SK-N-MC (cell line): ENCODE measurements at regions not wholly inside any gene's neighbourhood (a gene's known extent, or its start where the extent isn't known, plus 50 kb on each side); places are given as distances from the start of the nearest gene placed in this dataset.
"Not testable (repeated sequence)": the region's sequence is repeated elsewhere in the genome, so short reads cannot be mapped to it uniquely, and the experiment has no call there.

ENCODE experiments used
- DNase-seq: peaks from one replicate; pipeline ENCODE4 v3.0.0-alpha.2; 2011; ENCODE audit warnings: low read depth, low spot score
- H3K27ac ChIP-seq: fragments of 200-600 bp; sonication (generic); 2 replicates; pipeline ENCODE4 v1.5.1; 2016; ENCODE audit warnings: mixed run types
- H3K36me3 ChIP-seq: fragments of 200-600 bp; sonication (generic); 2 replicates; pipeline ENCODE4 v1.6.1; 2017; ENCODE audit warnings: antibody characterized with exemption, low read length, mixed read lengths; ENCODE audit not compliant: insufficient read depth
- H3K4me3 ChIP-seq: fragments of 200-600 bp; sonication (generic); 2 replicates; pipeline ENCODE4 v1.5.1; 2016
- H3K9ac ChIP-seq: fragments of 200-600 bp; sonication (generic); 2 replicates; pipeline ENCODE4 v1.8.0; 2017; ENCODE audit warnings: mixed run types, mixed read lengths; ENCODE audit not compliant: insufficient read length
- H3K9me3 ChIP-seq: fragments of 200-600 bp; sonication (generic); 2 replicates; pipeline ENCODE4 v1.6.1; 2017; ENCODE audit warnings: low read depth, mild to moderate bottlenecking, antibody characterized with exemption, low read length, moderate library complexity, mixed read lengths

DNA sequence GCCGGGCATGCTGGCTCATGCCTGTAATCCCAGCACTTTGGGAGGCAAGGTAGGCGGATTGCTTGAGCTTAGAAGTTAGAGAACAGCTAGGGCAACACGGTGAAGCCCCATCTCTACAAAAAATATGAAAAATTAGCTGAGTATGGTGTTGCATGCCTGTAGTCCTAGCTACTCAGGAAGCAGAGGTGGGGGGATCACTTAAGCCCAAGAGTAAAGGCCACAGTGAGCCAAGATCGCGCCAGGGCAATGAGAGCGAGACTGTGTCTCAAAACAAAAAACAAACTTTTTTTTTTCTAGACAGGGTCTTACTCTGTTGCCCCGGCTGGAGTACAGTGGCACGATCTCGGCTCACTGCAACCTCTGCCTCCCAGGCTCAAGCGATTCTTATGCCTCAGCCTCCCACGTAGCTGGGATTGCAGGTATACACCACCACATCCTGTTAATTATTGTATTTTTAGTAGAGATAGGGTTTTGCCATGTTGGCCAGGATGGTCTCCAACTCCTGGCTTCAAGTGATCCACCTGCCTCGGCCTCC is 307.5 kb downstream of the GOLGA6L6 start:
- not testable (repeated sequence) for H3K36me3 ChIP-seq, H3K9me3 ChIP-seq, H3K27ac ChIP-seq, DNase-seq, H3K4me3 ChIP-seq, H3K9ac ChIP-seq

GRCh38 chr15:20232457-20232856 is 309.1 kb downstream of the GOLGA6L6 start:
- H3K9me3 ChIP-seq, H3K36me3 ChIP-seq, DNase-seq: not testable (repeated sequence)

GRCh38 chr15:20230656-20231055 is 310.9 kb downstream of the GOLGA6L6 start:
- not testable (repeated sequence) for DNase-seq, H3K9me3 ChIP-seq, H3K9ac ChIP-seq, H3K4me3 ChIP-seq, H3K36me3 ChIP-seq, H3K27ac ChIP-seq

More at GRCh38 chr15:20232457-20232856, 309.1 kb downstream of the GOLGA6L6 start:
- not testable (repeated sequence) for H3K9ac ChIP-seq, H3K27ac ChIP-seq, H3K4me3 ChIP-seq

DNA sequence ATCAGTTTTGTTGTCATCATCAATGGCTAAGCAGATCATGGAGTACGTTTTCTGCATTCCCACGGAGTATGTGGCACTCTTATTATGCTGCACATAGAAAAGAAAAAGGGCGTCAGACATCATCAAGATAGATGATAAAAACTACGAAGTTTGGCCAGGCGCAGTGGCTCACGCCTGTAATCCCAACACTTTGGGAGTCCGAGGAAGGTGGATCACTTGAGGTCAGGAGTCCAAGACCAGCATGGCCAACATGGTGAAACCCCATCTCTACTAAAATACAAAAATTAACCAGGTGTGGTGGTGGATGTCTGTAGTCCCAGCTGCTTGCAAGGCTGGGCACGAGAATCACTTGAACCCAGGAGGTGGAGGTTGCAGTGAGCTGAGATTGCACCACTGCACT is 312.8 kb downstream of the GOLGA6L6 start:
- DNase-seq, H3K27ac ChIP-seq, H3K36me3 ChIP-seq, H3K9me3 ChIP-seq, H3K9ac ChIP-seq, H3K4me3 ChIP-seq: not testable (repeated sequence)

DNA sequence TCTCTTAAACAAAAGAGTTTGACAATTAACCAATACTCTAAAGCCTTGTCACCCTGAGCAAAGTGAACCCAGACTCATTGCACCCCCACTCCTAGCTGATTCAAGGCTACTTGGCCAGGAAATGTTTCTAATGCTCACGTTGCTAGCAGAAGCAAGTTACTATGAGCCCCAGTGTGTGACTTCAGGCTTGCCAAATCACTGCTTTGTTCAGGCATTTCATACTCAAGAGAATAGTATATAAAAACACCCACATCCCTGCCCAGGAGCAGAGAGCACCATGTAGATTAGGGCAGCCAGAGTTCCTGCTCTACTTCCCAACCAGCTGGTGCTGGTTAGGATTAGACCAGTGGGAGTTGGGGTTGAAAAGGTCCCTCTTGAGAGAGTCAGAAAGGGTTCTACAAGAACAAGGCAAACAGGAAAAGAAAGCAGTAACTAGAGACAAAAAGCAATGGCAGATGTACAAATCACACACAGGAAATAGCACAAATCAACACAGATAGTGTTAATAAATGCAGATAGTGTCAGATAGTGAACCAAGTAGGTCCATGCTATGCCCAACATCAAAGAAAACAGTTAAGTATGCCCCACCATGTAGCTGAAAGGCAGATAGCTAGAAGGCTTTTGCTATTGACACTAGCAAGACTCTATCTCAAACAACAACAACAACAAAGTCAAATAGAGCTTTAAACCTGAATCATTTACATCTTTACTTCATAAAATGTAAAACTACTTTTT is 314.3 kb downstream of the GOLGA6L6 start:
- not testable (repeated sequence) for H3K4me3 ChIP-seq, H3K9me3 ChIP-seq, H3K36me3 ChIP-seq, H3K9ac ChIP-seq, DNase-seq, H3K27ac ChIP-seq

GRCh38 chr15:20226531-20226930 is 315.1 kb downstream of the GOLGA6L6 start:
- H3K9me3 ChIP-seq, DNase-seq: not testable (repeated sequence)

GRCh38 chr15:20221063-20221462 is 320.5 kb downstream of the GOLGA6L6 start:
- not testable (repeated sequence) for H3K9ac ChIP-seq, H3K36me3 ChIP-seq, H3K4me3 ChIP-seq, H3K9me3 ChIP-seq, H3K27ac ChIP-seq, DNase-seq

More at GRCh38 chr15:20226531-20226930, 315.1 kb downstream of the GOLGA6L6 start:
- not testable (repeated sequence) for H3K27ac ChIP-seq, H3K4me3 ChIP-seq, H3K36me3 ChIP-seq, H3K9ac ChIP-seq

DNA sequence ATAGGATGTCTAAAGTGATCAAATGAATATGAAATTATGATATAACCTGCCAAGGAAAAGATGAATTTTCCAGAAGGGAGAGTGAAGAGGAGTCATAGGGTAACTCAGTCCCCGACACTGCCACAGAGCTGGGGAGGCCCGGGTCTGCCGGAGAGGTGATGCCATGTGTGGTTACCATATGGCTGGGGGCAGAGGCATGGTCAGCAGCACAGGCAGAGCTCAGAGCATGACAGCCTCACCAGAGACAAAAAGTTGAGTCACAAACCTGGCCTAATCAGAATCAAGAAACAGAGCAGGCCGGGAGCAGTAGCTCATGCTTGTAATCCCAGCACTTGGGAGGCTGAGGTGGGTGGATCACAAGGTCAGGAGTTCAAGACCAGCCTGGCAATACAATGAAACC is 322.4 kb downstream of the GOLGA6L6 start:
- H3K4me3 ChIP-seq, H3K27ac ChIP-seq, H3K9ac ChIP-seq, DNase-seq, H3K36me3 ChIP-seq, H3K9me3 ChIP-seq: not testable (repeated sequence)

GRCh38 chr15:20215700-20216099 is 325.9 kb downstream of the GOLGA6L6 start:
- H3K27ac ChIP-seq, DNase-seq, H3K36me3 ChIP-seq, H3K4me3 ChIP-seq, H3K9ac ChIP-seq, H3K9me3 ChIP-seq: not testable (repeated sequence)

DNA sequence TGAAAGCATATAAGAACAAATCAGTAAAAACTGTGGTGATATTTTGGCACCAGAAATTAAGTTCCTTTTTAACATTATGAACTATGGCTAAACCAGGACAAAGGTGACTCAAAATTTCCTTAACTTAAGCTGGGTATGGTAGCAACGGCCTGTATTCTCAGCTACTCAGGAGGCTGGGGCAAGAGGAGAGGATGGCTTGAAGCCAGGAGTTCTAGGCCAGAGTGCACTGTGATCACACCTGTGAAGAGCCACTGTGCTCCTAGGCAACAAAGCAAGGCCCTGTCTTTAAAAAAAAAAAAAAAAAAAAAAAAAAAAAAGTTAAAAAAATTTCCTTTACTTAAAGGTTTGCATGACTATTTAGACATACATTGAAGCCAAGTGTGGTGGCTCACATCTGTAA is 327.5 kb downstream of the GOLGA6L6 start:
- not testable (repeated sequence) for H3K9ac ChIP-seq, DNase-seq, H3K36me3 ChIP-seq, H3K9me3 ChIP-seq, H3K27ac ChIP-seq, H3K4me3 ChIP-seq

- not testable (repeated sequence) for H3K9me3 ChIP-seq, H3K27ac ChIP-seq, H3K36me3 ChIP-seq, H3K9ac ChIP-seq, DNase-seq, H3K4me3 ChIP-seq
Observed at GRCh38 chr15:20211508-20211907, 330.1 kb downstream of the GOLGA6L6 start.

DNA sequence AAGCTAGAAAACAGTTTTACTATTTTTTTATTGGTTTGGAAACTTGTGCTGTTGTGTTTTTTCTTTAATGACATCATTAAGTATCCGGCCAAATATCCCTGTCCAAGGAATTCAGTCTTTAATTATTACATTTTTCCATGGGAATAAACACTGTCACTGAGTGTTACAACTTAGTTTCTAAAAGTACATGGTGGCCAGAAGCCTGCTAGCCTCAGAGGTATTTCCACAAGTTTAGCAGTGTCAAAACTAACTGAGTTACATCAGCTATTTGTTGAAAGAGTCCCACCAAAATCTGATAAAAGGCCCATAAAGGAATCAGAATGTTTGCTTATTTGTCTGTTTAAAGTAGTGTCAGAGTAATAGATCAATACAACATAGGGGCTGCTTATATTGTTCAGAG is 331.6 kb downstream of the GOLGA6L6 start:
- not testable (repeated sequence) for H3K9ac ChIP-seq, H3K27ac ChIP-seq, H3K36me3 ChIP-seq, H3K9me3 ChIP-seq, DNase-seq, H3K4me3 ChIP-seq

DNA sequence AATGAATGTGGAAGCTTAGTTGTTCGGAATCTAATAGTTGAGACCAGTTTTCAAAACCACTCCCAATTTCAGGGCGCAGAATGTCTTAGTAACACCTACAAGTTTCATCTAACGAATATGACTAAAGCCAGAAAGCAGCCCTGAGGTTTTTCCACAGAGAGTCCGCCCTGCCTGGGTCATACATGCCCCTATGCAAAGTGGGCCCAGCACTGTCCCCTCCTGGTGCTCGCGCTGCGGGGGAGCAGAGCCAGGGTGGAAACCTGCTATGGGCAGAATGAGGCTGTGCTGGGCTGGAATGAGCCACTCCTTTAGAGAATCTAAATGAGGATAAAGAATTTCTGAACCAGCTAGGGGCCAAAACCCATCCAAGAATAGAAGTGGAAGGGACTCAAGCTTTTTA is 334.0 kb downstream of the GOLGA6L6 start:
- H3K9me3 ChIP-seq, H3K36me3 ChIP-seq, H3K9ac ChIP-seq, H3K4me3 ChIP-seq, DNase-seq, H3K27ac ChIP-seq: not testable (repeated sequence)

GRCh38 chr15:20207198-20207597 is 334.4 kb downstream of the GOLGA6L6 start:
- not testable (repeated sequence) for H3K9ac ChIP-seq, H3K9me3 ChIP-seq, H3K36me3 ChIP-seq, DNase-seq, H3K27ac ChIP-seq, H3K4me3 ChIP-seq

DNA sequence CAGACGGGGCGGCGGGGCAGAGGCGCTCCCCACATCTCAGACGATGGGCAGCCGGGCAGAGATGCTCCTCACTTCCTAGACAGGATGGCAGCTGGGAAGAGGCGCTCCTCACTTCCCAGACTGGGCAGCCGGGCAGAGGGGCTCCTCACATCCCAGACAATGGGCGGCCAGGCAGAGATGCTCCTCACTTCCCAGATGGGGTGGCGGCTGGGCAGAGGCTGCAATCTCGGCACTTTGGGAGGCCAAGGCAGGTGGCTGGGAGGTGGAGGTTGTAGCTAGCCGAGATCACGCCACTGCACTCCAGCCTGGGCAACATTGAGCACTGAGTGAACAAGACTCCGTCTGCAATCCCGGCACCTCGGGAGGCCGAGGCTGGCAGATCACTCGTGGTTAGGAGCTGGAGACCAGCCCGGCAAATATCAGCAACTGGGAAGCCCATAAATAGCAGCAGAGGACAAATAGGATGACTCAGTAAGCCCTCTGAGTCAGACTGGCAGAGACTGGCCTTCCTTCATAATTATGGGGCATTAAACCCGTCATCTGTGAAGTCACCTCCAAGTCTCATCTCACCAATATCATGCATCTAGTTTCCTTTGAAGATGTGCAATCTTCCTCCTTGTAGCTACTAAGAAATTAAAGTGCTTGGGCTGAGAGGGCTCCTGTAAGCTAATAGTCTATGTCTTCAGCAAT is 337.3 kb downstream of the GOLGA6L6 start:
- not testable (repeated sequence) for H3K36me3 ChIP-seq, DNase-seq, H3K9me3 ChIP-seq, H3K27ac ChIP-seq, H3K9ac ChIP-seq, H3K4me3 ChIP-seq
